ENCODE measurements at regions not wholly inside any gene's neighbourhood (a gene's known extent, or its start where the extent isn't known, plus 50 kb on each side); places are given as distances from the start of the nearest gene placed in this dataset.

- Mint-ChIP-seq H3K4me1 (peaks cover 5% of the 10 kb centered on the region), H3K27ac (no peak overlapping the region), H3K27me3 (ENCODE audit: low read depth, poor library complexity) (peaks cover 3% of the 10 kb centered on the region), H3K9me3 (peaks cover 5% of the 10 kb centered on the region), H3K4me3 (no peak overlapping the region), H3K36me3 (ENCODE audit: low read depth) (no peaks in the 10 kb centered on the region)
- no peak for TF ChIP-seq CTCF (IDR thresholded peaks at IDR 0.05)
- DNase-seq, result no peak
These were observed 956.6 kb downstream of the SQOR start for GRCh38 chr15:46591462-46591861.

GRCh38 chr15:46595016-46595415, 960.2 kb downstream of the SQOR start:
- Mint-ChIP-seq H3K36me3 (ENCODE audit: low read depth) (no peaks in the 10 kb centered on the region), H3K27me3 (ENCODE audit: low read depth, poor library complexity) (peaks cover 3% of the 10 kb centered on the region), H3K4me3 (no peak overlapping the region), H3K4me1 (no peaks in the 10 kb centered on the region), H3K9me3 (peaks cover 6% of the 10 kb centered on the region), H3K27ac (no peak overlapping the region)
- TF ChIP-seq CTCF (IDR thresholded peaks at IDR 0.05), result no peak
- no peak for DNase-seq

GRCh38 chr15:46607077-46607476, 972.2 kb downstream of the SQOR start:
- Mint-ChIP-seq H3K27me3 (ENCODE audit: low read depth, poor library complexity) (peaks cover 2% of the 10 kb centered on the region), H3K27ac (no peak overlapping the region), H3K4me1 (no peaks in the 10 kb centered on the region), H3K4me3 (no peak overlapping the region), H3K36me3 (ENCODE audit: low read depth) (no peaks in the 10 kb centered on the region), H3K9me3 (peaks cover 3% of the 10 kb centered on the region)
- DNase-seq, result no peak
- no peak for TF ChIP-seq CTCF (IDR thresholded peaks at IDR 0.05)

- no peak for DNase-seq
- no peaks in the 10 kb centered on the region for H3K4me1 Mint-ChIP-seq
- TF ChIP-seq CTCF (IDR thresholded peaks at IDR 0.05), result no peak
- H3K9me3 Mint-ChIP-seq, result peaks cover 11% of the 10 kb centered on the region
- H3K36me3 Mint-ChIP-seq (ENCODE audit: low read depth), result no peaks in the 10 kb centered on the region
- no peak overlapping the region for H3K27ac Mint-ChIP-seq
- H3K4me3 Mint-ChIP-seq, result no peak overlapping the region
- peaks cover 4% of the 10 kb centered on the region for H3K27me3 Mint-ChIP-seq (ENCODE audit: low read depth, poor library complexity)
These were observed 981.2 kb downstream of the SQOR start for GRCh38 chr15:46616033-46616432.

GRCh38 chr15:46617507-46617906, 982.7 kb downstream of the SQOR start:
- Mint-ChIP-seq H3K4me3 (no peak overlapping the region), H3K36me3 (ENCODE audit: low read depth) (no peaks in the 10 kb centered on the region), H3K4me1 (no peaks in the 10 kb centered on the region), H3K27ac (no peak overlapping the region), H3K27me3 (ENCODE audit: low read depth, poor library complexity) (peaks cover 4% of the 10 kb centered on the region), H3K9me3 (peaks cover 11% of the 10 kb centered on the region)
- no peak for DNase-seq
- no peak for TF ChIP-seq CTCF (IDR thresholded peaks at IDR 0.05)

- Mint-ChIP-seq H3K27ac (no peak overlapping the region), H3K36me3 (ENCODE audit: low read depth) (no peaks in the 10 kb centered on the region), H3K4me1 (no peaks in the 10 kb centered on the region), H3K9me3 (peaks cover 10% of the 10 kb centered on the region), H3K27me3 (ENCODE audit: low read depth, poor library complexity) (peaks cover 4% of the 10 kb centered on the region), H3K4me3 (no peak overlapping the region)
- DNase-seq, result no peak
- TF ChIP-seq CTCF (IDR thresholded peaks at IDR 0.05), result no peak
These were observed 984.2 kb downstream of the SQOR start for GRCh38 chr15:46618984-46619383.

All from nephron progenitor cell (in vitro differentiated cells).